GM06990 (cell line): ENCODE measurements at regions not wholly inside any gene's neighbourhood (a gene's known extent, or its start where the extent isn't known, plus 50 kb on each side); places are given as distances from the start of the nearest gene placed in this dataset.
"Not testable (repeated sequence)": the region's sequence is repeated elsewhere in the genome, so short reads cannot be mapped to it uniquely, and the experiment has no call there.

Experiments
- DNase-seq: peaks from one replicate; pipeline ENCODE4 v3.0.0-alpha.2; 2011; ENCODE audit not compliant: insufficient read length; ENCODE audit errors: extremely low read depth
- H3K27me3 ChIP-seq: replicated peaks from 2 replicates; pipeline ENCODE4 v1.6.0; 2011; ENCODE audit warnings: low read length; ENCODE audit not compliant: control insufficient read depth, insufficient read depth
- H3K36me3 ChIP-seq: 2 replicates; pipeline ENCODE4 v1.5.1; 2011; ENCODE audit warnings: low read length; ENCODE audit not compliant: control insufficient read depth, insufficient read depth
- H3K4me3 ChIP-seq: replicated peaks from 2 replicates; pipeline ENCODE4 v1.5.1; 2011; ENCODE audit warnings: low read depth, mild to moderate bottlenecking, control low read depth, low read length
- TF ChIP-seq, protein P1 (sequence below): IDR thresholded peaks from 2 replicates; pipeline ENCODE4 v1.5.1; 2011; ENCODE audit warnings: low read length, control low read depth, mild to moderate bottlenecking, inconsistent platforms; ENCODE audit not compliant: insufficient read depth, poor library complexity, severe bottlenecking

DNA sequence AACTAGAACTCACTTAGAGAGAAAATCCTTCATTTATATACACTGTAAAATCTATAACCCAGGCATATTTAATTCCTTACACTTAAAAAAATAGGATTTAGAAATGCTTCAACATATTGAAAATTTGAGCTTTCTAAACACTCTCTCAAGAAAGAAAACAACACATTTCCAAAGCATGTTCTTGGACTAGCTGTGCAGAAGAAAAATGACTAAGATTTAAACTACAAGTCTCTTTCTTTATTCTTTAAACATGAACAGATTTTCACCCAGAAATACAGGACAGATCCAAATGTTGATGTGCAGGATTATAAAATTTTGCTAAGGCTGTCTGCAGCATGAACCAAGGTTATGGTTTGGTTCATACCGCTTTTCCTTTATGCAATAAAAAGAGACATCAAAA lies 77.7 kb upstream of the TUSC1 start:
- DNase-seq, result no peak
- TF ChIP-seq, protein P1, sequence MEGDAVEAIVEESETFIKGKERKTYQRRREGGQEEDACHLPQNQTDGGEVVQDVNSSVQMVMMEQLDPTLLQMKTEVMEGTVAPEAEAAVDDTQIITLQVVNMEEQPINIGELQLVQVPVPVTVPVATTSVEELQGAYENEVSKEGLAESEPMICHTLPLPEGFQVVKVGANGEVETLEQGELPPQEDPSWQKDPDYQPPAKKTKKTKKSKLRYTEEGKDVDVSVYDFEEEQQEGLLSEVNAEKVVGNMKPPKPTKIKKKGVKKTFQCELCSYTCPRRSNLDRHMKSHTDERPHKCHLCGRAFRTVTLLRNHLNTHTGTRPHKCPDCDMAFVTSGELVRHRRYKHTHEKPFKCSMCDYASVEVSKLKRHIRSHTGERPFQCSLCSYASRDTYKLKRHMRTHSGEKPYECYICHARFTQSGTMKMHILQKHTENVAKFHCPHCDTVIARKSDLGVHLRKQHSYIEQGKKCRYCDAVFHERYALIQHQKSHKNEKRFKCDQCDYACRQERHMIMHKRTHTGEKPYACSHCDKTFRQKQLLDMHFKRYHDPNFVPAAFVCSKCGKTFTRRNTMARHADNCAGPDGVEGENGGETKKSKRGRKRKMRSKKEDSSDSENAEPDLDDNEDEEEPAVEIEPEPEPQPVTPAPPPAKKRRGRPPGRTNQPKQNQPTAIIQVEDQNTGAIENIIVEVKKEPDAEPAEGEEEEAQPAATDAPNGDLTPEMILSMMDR, result no peak
- no peak overlapping the region for H3K4me3 ChIP-seq
- no peaks in the 10 kb centered on the region for H3K36me3 ChIP-seq
- H3K27me3 ChIP-seq, result no peaks in the 10 kb centered on the region

DNA sequence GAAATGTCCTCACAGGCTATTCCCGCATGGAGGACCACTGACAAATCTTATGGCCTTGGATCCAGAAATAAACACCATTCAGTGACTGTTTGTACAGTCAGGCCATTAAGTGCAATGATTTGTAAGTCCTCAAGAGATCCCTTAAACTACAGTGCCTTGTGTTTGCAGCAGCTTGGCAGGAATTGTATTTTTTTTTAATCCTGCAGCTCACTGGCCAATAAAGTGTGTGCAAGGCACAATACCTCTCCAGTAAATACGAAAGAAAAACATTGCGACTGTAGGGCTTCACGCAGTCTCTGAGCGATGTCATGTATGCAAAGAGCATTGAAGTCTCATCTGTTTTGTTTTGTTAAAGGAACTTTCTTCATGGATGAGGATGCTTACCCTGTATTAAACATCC lies 74.2 kb upstream of the TUSC1 start:
- Histone ChIP-seq H3K4me3 (no peak overlapping the region), H3K27me3 (no peaks in the 10 kb centered on the region), H3K36me3 (no peaks in the 10 kb centered on the region)
- TF ChIP-seq, protein P1, result no peak
- no peak for DNase-seq

DNA sequence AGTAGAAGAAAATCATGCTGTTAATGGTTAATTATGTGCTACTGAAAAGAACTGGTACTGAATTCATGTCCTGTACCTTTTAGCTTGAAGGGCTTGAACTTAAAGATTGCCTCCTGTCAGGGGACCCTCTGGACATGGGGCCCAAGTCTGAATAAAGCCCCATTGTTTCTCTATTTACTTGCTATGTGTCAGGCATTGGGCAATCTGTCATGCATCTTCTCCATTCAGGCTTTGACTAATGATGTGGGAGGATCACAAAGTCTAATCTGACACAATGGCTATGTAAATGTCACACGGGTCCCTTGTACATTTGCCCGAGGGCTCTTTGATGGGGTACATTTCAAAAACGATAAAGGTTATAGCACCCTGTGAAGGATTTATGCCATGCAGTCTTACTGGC lies 64.0 kb upstream of the TUSC1 start:
- H3K4me3 ChIP-seq, result no peak overlapping the region
- H3K27me3 ChIP-seq, result no peaks in the 10 kb centered on the region
- DNase-seq, result no peak
- H3K36me3 ChIP-seq, result no peaks in the 10 kb centered on the region
- TF ChIP-seq, protein P1, result no peak

DNA sequence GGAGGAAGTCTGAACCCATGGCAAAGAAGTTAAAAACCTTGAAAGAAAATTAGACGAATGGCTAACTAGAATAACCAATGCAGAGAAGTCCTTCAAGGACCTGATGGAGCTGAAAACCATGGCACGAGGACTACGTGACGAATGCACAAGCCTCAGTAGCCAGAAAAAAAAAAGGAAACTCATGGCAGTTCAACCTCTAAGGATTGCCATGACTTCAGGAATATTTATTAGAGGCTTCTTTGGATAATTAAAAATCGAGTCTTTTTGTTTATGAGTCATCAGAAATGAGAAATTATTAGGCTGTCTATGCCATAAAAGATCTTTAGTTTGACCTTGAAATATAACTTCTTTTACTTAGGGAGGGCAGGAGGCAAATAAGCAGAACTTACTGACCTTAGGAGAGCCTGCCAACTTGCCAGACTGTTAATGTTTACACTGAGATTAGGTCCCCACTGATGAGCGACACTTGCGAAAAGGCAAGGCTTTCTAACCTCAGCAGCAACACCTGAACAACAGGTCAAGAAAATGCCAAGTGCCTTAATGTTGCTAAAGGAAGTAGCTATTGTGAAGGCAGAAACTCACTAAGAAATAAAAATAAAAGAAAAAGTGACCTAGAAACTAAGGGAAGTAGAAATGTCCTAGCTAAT lies 55.2 kb upstream of the TUSC1 start:
- Histone ChIP-seq H3K27me3 (no peaks in the 10 kb centered on the region), H3K36me3 (no peaks in the 10 kb centered on the region), H3K4me3 (no peak overlapping the region)
- TF ChIP-seq, protein P1, result no peak
- no peak for DNase-seq

DNA sequence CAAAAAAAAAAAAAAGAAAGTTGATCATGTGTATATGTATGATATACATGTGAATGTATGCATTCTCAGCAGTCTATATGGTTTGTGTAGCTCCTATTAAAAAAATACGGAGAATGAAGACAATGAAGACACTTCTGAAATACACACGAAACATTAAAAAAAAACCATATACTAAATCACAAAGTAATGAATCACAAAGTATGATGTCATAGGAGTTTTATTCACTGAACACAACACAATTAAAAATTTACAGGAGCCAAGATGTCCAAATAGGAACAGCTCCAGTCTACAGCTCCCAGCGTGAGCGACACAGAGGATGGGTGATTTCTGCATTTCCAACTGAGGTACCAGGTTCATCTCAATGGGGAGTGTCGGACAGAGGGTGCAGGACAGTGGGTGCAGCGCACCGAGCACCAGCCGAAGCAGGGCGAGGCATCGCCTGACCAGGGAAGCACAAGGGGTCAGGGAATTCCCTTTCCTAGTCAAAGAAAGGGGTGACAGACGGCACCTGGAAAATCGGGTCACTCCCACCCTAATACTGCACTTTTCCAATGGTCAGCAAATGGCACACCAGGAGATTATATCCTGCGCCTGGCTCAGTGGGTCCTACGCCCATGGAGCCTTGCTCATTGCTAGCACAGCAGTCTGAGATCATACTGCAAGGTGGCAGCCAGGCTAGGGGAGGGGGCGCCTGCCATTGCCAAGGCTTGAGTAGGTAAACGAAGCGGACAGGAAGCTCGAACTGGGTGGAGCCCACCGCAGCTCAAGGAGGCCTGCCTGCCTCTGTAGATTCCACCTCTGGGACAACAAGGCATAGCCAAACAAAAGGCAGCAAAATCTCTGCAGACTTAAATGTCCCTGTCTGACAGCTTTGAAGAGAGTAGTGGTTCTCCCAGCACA lies 53.9 kb upstream of the TUSC1 start:
- not testable (repeated sequence) for DNase-seq, H3K36me3 ChIP-seq, H3K4me3 ChIP-seq, H3K27me3 ChIP-seq
